ENCODE measurements at regions not wholly inside any gene's neighbourhood (a gene's known extent, or its start where the extent isn't known, plus 50 kb on each side); places are given as distances from the start of the nearest gene placed in this dataset.
"Not testable (repeated sequence)": the region's sequence is repeated elsewhere in the genome, so short reads cannot be mapped to it uniquely, and the experiment has no call there.

- DNase-seq (ENCODE audit: low read depth in 4 of 4, low spot score in 1 of 4): no peak
These were observed 65.7 kb downstream of the SLITRK5 start for GRCh38 chr13:87736849-87737385.

- no peak for DNase-seq (ENCODE audit: low read depth in 4 of 4, low spot score in 1 of 4)
These were observed 82.9 kb downstream of the SLITRK5 start for GRCh38 chr13:87754097-87754496.

- DNase-seq (ENCODE audit: low read depth in 4 of 4, low spot score in 1 of 4): no peak
These were observed 98.3 kb downstream of the SLITRK5 start for GRCh38 chr13:87769445-87769844.

GRCh38 chr13:87777387-87777786, 106.2 kb downstream of the SLITRK5 start:
- no peak for DNase-seq (ENCODE audit: low read depth in 4 of 4, low spot score in 1 of 4)

- DNase-seq (ENCODE audit: low read depth in 4 of 4, low spot score in 1 of 4): no peak
These were observed 107.0 kb downstream of the SLITRK5 start for GRCh38 chr13:87778128-87778527.

- DNase-seq (ENCODE audit: low read depth in 4 of 4, low spot score in 1 of 4): no peak
These were observed 108.3 kb downstream of the SLITRK5 start for GRCh38 chr13:87779426-87779825.

GRCh38 chr13:87783366-87783765, 112.2 kb downstream of the SLITRK5 start:
- no peak for DNase-seq (ENCODE audit: low read depth in 4 of 4, low spot score in 1 of 4)

GRCh38 chr13:87788363-87788762, 117.2 kb downstream of the SLITRK5 start:
- DNase-seq (ENCODE audit: low read depth in 4 of 4, low spot score in 1 of 4): no peak

GRCh38 chr13:87792878-87793277, 121.7 kb downstream of the SLITRK5 start:
- no peak for DNase-seq (ENCODE audit: low read depth in 4 of 4, low spot score in 1 of 4)

- DNase-seq (ENCODE audit: low read depth in 4 of 4, low spot score in 1 of 4): no peak
These were observed 127.4 kb downstream of the SLITRK5 start for GRCh38 chr13:87798536-87798935.

- no peak for DNase-seq (ENCODE audit: low read depth in 4 of 4, low spot score in 1 of 4)
These were observed 139.2 kb downstream of the SLITRK5 start for GRCh38 chr13:87810391-87810801.

- DNase-seq (ENCODE audit: low read depth in 4 of 4, low spot score in 1 of 4): no peak
These were observed 139.8 kb downstream of the SLITRK5 start for GRCh38 chr13:87810920-87811344.

- no peak for DNase-seq (ENCODE audit: low read depth in 4 of 4, low spot score in 1 of 4)
These were observed 143.2 kb downstream of the SLITRK5 start for GRCh38 chr13:87814403-87814802.

GRCh38 chr13:87820241-87820640, 149.1 kb downstream of the SLITRK5 start:
- DNase-seq (ENCODE audit: low read depth in 4 of 4, low spot score in 1 of 4): no peak

GRCh38 chr13:87821512-87821911, 150.3 kb downstream of the SLITRK5 start:
- DNase-seq (ENCODE audit: low read depth in 4 of 4, low spot score in 1 of 4): no peak

- not testable (repeated sequence) for DNase-seq (ENCODE audit: low read depth in 4 of 4, low spot score in 1 of 4)
These were observed 155.1 kb downstream of the SLITRK5 start for GRCh38 chr13:87826301-87826700.

GRCh38 chr13:87827479-87827878, 156.3 kb downstream of the SLITRK5 start:
- no peak for DNase-seq (ENCODE audit: low read depth in 4 of 4, low spot score in 1 of 4)

- DNase-seq (ENCODE audit: low read depth in 4 of 4, low spot score in 1 of 4): no peak
These were observed 166.4 kb downstream of the SLITRK5 start for GRCh38 chr13:87837522-87837921.

- DNase-seq (ENCODE audit: low read depth in 4 of 4, low spot score in 1 of 4): no peak
These were observed 166.8 kb downstream of the SLITRK5 start for GRCh38 chr13:87837946-87838345.

GRCh38 chr13:87851410-87851809, 180.2 kb downstream of the SLITRK5 start:
- DNase-seq (ENCODE audit: low read depth in 4 of 4, low spot score in 1 of 4): no peak

- no peak for DNase-seq (ENCODE audit: low read depth in 4 of 4, low spot score in 1 of 4)
These were observed 184.4 kb downstream of the SLITRK5 start for GRCh38 chr13:87855553-87855952.

GRCh38 chr13:87859261-87859660, 188.1 kb downstream of the SLITRK5 start:
- no peak for DNase-seq (ENCODE audit: low read depth in 4 of 4, low spot score in 1 of 4)

GRCh38 chr13:87867426-87867825, 196.3 kb downstream of the SLITRK5 start:
- no peak for DNase-seq (ENCODE audit: low read depth in 4 of 4, low spot score in 1 of 4)

- DNase-seq (ENCODE audit: low read depth in 4 of 4, low spot score in 1 of 4): no peak
These were observed 197.6 kb downstream of the SLITRK5 start for GRCh38 chr13:87868731-87869130.
